ENCODE measurements at regions not wholly inside any gene's neighbourhood (a gene's known extent, or its start where the extent isn't known, plus 50 kb on each side); places are given as distances from the start of the nearest gene placed in this dataset.

- Histone ChIP-seq H3K79me2 (ENCODE audit: insufficient read depth, low read length) (no peaks in the 10 kb centered on the region), H3K4me1 (ENCODE audit: insufficient read depth, low read length, poor library complexity, severe bottlenecking) (no peaks in the 10 kb centered on the region), H3F3A (ENCODE audit: low read depth) (no peaks in the 10 kb centered on the region), H3K4me3 (ENCODE audit: low read length, poor library complexity, severe bottlenecking) (no peak overlapping the region), H3K9ac (ENCODE audit: low read depth, low read length, poor library complexity, severe bottlenecking) (no peak overlapping the region), H3K9me3 (ENCODE audit: insufficient read depth, low read depth, low read length) (no peaks in the 10 kb centered on the region), H3K9me2 (replicated peaks; ENCODE audit: low read depth, low read length) (no peaks in the 10 kb centered on the region), H3K36me3 (ENCODE audit: insufficient read depth, low read length) (no peaks in the 10 kb centered on the region), H3K4me2 (ENCODE audit: low read depth, low read length, poor library complexity, severe bottlenecking) (no peak overlapping the region), H3K27me3 (ENCODE audit: insufficient read depth, low read length, poor library complexity, severe bottlenecking) (no peaks in the 10 kb centered on the region), H2AFZ (ENCODE audit: low read length) (no peak overlapping the region), H4K20me1 (ENCODE audit: insufficient read depth, low read length, poor library complexity, severe bottlenecking) (no peaks in the 10 kb centered on the region)
- TF ChIP-seq EZH2phosphoT487 (IDR thresholded peaks at IDR 0.05; ENCODE audit: borderline replicate concordance): no peak
- no peak for TF ChIP-seq CTCF (conservative IDR thresholded peaks at IDR 0.05; ENCODE audit: low read length)
Observed at GRCh38 chr2:67891642-67892041, 171.2 kb downstream of the C1D start.

GRCh38 chr2:67892339-67892846 is 170.4 kb downstream of the C1D start:
- no peaks in the 10 kb centered on the region for H3K9me3 ChIP-seq (ENCODE audit: insufficient read depth, low read depth, low read length)
- no peaks in the 10 kb centered on the region for H3K36me3 ChIP-seq (ENCODE audit: insufficient read depth, low read length)
- no peak for TF ChIP-seq CTCF (conservative IDR thresholded peaks at IDR 0.05; ENCODE audit: low read length)
- no peak for TF ChIP-seq EZH2phosphoT487 (IDR thresholded peaks at IDR 0.05; ENCODE audit: borderline replicate concordance)
- H3K4me1 ChIP-seq (ENCODE audit: insufficient read depth, low read length, poor library complexity, severe bottlenecking): no peaks in the 10 kb centered on the region
- no peaks in the 10 kb centered on the region for H4K20me1 ChIP-seq (ENCODE audit: insufficient read depth, low read length, poor library complexity, severe bottlenecking)
- no peaks in the 10 kb centered on the region for H3K9me2 ChIP-seq (replicated peaks; ENCODE audit: low read depth, low read length)
- no peak overlapping the region for H3K9ac ChIP-seq (ENCODE audit: low read depth, low read length, poor library complexity, severe bottlenecking)
- H3K79me2 ChIP-seq (ENCODE audit: insufficient read depth, low read length): no peaks in the 10 kb centered on the region
- H2AFZ ChIP-seq (ENCODE audit: low read length): no peak overlapping the region
- H3K4me2 ChIP-seq (ENCODE audit: low read depth, low read length, poor library complexity, severe bottlenecking): no peak overlapping the region
- H3F3A ChIP-seq (ENCODE audit: low read depth): no peaks in the 10 kb centered on the region
- no peak overlapping the region for H3K4me3 ChIP-seq (ENCODE audit: low read length, poor library complexity, severe bottlenecking)
- H3K27me3 ChIP-seq (ENCODE audit: insufficient read depth, low read length, poor library complexity, severe bottlenecking): no peaks in the 10 kb centered on the region

DNA sequence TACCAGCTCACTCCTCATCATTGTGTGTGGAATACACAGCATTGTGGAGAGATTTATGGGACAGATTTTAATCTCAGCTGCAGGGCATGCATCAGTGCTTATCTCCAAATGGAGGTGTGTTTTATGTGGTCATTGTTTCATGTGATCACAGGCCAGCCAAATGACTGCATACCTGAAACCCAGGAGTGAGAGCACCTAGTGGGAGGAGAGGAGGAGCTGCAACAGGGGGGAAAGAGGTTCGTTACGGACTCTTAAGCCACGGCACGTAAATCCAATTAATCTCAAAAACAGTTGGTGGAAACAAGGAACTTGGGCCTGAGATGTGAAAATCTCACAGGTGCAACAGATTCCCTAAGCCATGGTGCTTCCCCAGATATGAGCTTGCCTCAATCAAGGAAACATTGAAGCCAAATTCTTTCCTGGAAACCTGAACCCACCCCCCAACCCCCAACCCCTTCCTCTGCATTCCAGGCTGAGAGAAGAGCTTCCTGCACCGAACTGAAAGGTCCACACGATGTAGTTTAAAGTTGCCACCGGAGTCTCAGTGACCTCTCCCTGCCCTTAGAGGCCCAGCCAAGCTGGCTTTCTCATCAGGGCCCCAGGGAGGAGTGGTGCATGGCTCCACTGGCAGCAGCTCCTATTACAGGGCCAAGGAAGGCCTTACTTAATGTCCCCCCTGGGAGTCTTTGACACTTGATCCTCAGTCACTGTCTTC is 167.4 kb downstream of the C1D start:
- Histone ChIP-seq H3K79me2 (ENCODE audit: insufficient read depth, low read length) (no peaks in the 10 kb centered on the region), H3K27me3 (ENCODE audit: insufficient read depth, low read length, poor library complexity, severe bottlenecking) (no peaks in the 10 kb centered on the region), H4K20me1 (ENCODE audit: insufficient read depth, low read length, poor library complexity, severe bottlenecking) (no peaks in the 10 kb centered on the region), H3K4me3 (ENCODE audit: low read length, poor library complexity, severe bottlenecking) (no peak overlapping the region), H3K4me2 (ENCODE audit: low read depth, low read length, poor library complexity, severe bottlenecking) (no peak overlapping the region), H3K9me2 (replicated peaks; ENCODE audit: low read depth, low read length) (no peaks in the 10 kb centered on the region), H3K9me3 (ENCODE audit: insufficient read depth, low read depth, low read length) (no peaks in the 10 kb centered on the region), H2AFZ (ENCODE audit: low read length) (no peak overlapping the region), H3F3A (ENCODE audit: low read depth) (no peaks in the 10 kb centered on the region), H3K36me3 (ENCODE audit: insufficient read depth, low read length) (no peaks in the 10 kb centered on the region), H3K9ac (ENCODE audit: low read depth, low read length, poor library complexity, severe bottlenecking) (no peak overlapping the region), H3K4me1 (ENCODE audit: insufficient read depth, low read length, poor library complexity, severe bottlenecking) (no peaks in the 10 kb centered on the region)
- TF ChIP-seq CTCF (conservative IDR thresholded peaks at IDR 0.05; ENCODE audit: low read length): no peak
- TF ChIP-seq EZH2phosphoT487 (IDR thresholded peaks at IDR 0.05; ENCODE audit: borderline replicate concordance): no peak
